ENCODE measurements at regions not wholly inside any gene's neighbourhood (a gene's known extent, or its start where the extent isn't known, plus 50 kb on each side); places are given as distances from the start of the nearest gene placed in this dataset.
"Not testable (repeated sequence)": the region's sequence is repeated elsewhere in the genome, so short reads cannot be mapped to it uniquely, and the experiment has no call there.

- intact Hi-C loops (cut with DNase I), result no loop called here
- WGBS, 2 donors, result 73 to 77% methylated on average over 5 of the region's 5 CpGs
- Histone ChIP-seq H3K4me3 (no peak overlapping the region), H3K36me3 (replicated peaks in 1 of 2; ENCODE audit: insufficient read depth in 1 of 2, low read depth in 2 of 2) (no peaks in the 10 kb centered on the region), H3K9me3 (no peaks in the 10 kb centered on the region), H3K27ac (no peak overlapping the region), H3K4me1 (no peaks in the 10 kb centered on the region), H3K27me3 (no peaks in the 10 kb centered on the region)
- no peak for DNase-seq
- TF ChIP-seq, protein P1, sequence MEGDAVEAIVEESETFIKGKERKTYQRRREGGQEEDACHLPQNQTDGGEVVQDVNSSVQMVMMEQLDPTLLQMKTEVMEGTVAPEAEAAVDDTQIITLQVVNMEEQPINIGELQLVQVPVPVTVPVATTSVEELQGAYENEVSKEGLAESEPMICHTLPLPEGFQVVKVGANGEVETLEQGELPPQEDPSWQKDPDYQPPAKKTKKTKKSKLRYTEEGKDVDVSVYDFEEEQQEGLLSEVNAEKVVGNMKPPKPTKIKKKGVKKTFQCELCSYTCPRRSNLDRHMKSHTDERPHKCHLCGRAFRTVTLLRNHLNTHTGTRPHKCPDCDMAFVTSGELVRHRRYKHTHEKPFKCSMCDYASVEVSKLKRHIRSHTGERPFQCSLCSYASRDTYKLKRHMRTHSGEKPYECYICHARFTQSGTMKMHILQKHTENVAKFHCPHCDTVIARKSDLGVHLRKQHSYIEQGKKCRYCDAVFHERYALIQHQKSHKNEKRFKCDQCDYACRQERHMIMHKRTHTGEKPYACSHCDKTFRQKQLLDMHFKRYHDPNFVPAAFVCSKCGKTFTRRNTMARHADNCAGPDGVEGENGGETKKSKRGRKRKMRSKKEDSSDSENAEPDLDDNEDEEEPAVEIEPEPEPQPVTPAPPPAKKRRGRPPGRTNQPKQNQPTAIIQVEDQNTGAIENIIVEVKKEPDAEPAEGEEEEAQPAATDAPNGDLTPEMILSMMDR (IDR thresholded peaks at IDR 0.05), result no peak
- TF ChIP-seq POLR2A (IDR thresholded peaks at IDR 0.05), result no peak
- ATAC-seq, result no peak
Measured at GRCh38 chr6:166237617-166238016, 70.0 kb upstream of the TBXT start.

GRCh38 chr6:166236596-166236995 is 68.9 kb upstream of the TBXT start:
- 66 to 79% methylated on average over 13 of the region's 13 CpGs for WGBS, 2 donors
- Histone ChIP-seq H3K27ac (no peak overlapping the region), H3K4me1 (no peaks in the 10 kb centered on the region), H3K27me3 (no peaks in the 10 kb centered on the region), H3K4me3 (no peak overlapping the region), H3K9me3 (no peaks in the 10 kb centered on the region), H3K36me3 (replicated peaks in 1 of 2; ENCODE audit: insufficient read depth in 1 of 2, low read depth in 2 of 2) (no peaks in the 10 kb centered on the region)
- ATAC-seq, result no peak
- intact Hi-C loops (cut with DNase I), result no loop called here
- TF ChIP-seq, protein P1 (IDR thresholded peaks at IDR 0.05), result no peak
- TF ChIP-seq POLR2A (IDR thresholded peaks at IDR 0.05), result no peak
- DNase-seq, result peak in 1 of 4 donors; percentile 22

DNA sequence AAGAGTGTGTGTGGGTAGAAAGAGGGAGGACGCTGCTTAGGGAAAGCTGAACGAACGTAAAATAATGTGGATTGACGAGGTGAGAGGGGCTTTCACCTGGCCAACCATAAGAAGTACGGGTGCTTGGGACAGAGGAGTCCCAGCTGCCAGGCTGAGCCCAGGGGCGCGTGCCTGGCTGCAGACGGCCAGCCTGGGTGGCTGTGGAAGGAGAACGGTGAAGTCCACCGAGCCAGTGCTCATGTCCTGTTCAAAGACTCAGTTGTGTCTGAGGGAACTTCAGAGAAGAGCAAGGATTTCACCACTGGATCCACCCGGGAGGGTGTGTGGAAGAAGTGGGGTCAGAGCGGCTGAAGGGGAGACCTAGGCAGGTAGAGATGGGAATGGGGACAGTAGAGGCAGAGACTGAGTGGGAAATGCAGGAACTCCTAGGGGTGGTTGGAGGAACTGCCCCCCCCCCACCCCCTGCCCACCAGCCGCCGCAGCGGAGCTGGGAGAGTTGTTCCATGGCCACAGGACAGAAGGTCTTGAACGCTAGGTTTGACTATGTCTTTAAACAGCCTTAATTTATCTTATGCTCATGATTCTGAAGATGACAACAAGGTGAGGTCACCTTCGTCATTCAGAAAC is 68.1 kb upstream of the TBXT start:
- no peaks in the 10 kb centered on the region for H3K9me3 ChIP-seq
- no peak for TF ChIP-seq POLR2A (IDR thresholded peaks at IDR 0.05)
- TF ChIP-seq, protein P1 (IDR thresholded peaks at IDR 0.05), result no peak
- H3K27ac ChIP-seq, result no peak overlapping the region
- no peaks in the 10 kb centered on the region for H3K36me3 ChIP-seq (replicated peaks in 1 of 2; ENCODE audit: insufficient read depth in 1 of 2, low read depth in 2 of 2)
- no peaks in the 10 kb centered on the region for H3K27me3 ChIP-seq
- H3K4me3 ChIP-seq, result no peak overlapping the region
- H3K4me1 ChIP-seq, result no peaks in the 10 kb centered on the region
- ATAC-seq (no peak), DNase-seq (no peak)
- 78 to 82% methylated on average over 17 of the region's 17 CpGs for WGBS, 2 donors
- intact Hi-C loops (cut with DNase I), result no loop called here

DNA sequence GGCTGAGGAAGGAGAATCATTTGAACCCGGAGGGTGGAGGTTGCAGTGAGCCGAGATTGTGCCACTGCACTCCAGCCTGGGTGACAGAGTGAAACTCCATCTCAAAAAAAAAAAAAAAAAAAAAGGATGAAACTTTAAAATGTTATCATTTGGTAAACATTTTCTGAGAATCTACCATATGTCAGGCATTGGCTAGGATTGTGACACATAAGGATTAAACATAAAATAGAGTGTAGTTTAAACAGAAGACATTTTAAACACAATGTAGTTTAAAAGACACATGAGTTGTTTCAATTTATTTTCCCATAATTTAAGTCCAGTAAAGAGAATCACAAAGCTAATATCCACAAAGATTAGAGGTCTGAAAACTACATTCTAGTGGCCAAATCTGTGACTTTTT is 63.5 kb upstream of the TBXT start:
- intact Hi-C loops (cut with DNase I); H3K4me1 ChIP-seq; ATAC-seq; H3K27ac ChIP-seq; H3K36me3 ChIP-seq (replicated peaks in 1 of 2; ENCODE audit: insufficient read depth in 1 of 2, low read depth in 2 of 2); DNase-seq; H3K9me3 ChIP-seq; H3K4me3 ChIP-seq; H3K27me3 ChIP-seq: not testable (repeated sequence)
- 69 to 70% methylated on average over 2 of the region's 2 CpGs for WGBS, 2 donors

GRCh38 chr6:166228839-166229528 is 61.3 kb upstream of the TBXT start:
- Histone ChIP-seq H3K4me3 (no peak overlapping the region), H3K9me3 (no peaks in the 10 kb centered on the region), H3K4me1 (no peaks in the 10 kb centered on the region), H3K36me3 (replicated peaks in 1 of 2; ENCODE audit: insufficient read depth in 1 of 2, low read depth in 2 of 2) (no peaks in the 10 kb centered on the region), H3K27ac (no peak overlapping the region), H3K27me3 (no peaks in the 10 kb centered on the region)
- TF ChIP-seq POLR2A (IDR thresholded peaks at IDR 0.05), result no peak
- TF ChIP-seq, protein P1 (IDR thresholded peaks at IDR 0.05), result no peak
- 38 to 47% methylated on average over 16 of the region's 16 CpGs for WGBS, 2 donors
- intact Hi-C loops (cut with DNase I), result no loop called here
- DNase-seq (no peak), ATAC-seq (no peak)
